ENCODE measurements at regions not wholly inside any gene's neighbourhood (a gene's known extent, or its start where the extent isn't known, plus 50 kb on each side); places are given as distances from the start of the nearest gene placed in this dataset.

GRCh38 chr9:108600896-108601295, 254.9 kb downstream of the ACTL7B start:
- H3K9me3 ChIP-seq (ENCODE audit: insufficient read depth, low read depth, low read length): no peaks in the 10 kb centered on the region
- H3K4me3 ChIP-seq (ENCODE audit: low read depth, low read length): no peak overlapping the region
- H2AK5ac ChIP-seq (ENCODE audit: low read length): no peak overlapping the region
- H3K27me3 ChIP-seq (ENCODE audit: insufficient read depth, low read length): no peaks in the 10 kb centered on the region
- no CpG with 5 or more reads among the region's 4 CpGs for WGBS (ENCODE audit: extremely low coverage, insufficient coverage, insufficient read length)
- H3K4me1 ChIP-seq (ENCODE audit: control insufficient read depth in 1 of 2, insufficient read depth in 2 of 2, low read length in 2 of 2): no peaks in the 10 kb centered on the region
- H4K8ac ChIP-seq (ENCODE audit: low read depth, low read length): no peak overlapping the region
- H3K36me3 ChIP-seq (ENCODE audit: control insufficient read depth in 1 of 2, insufficient read depth in 2 of 2, low read length in 2 of 2): no peaks in the 10 kb centered on the region
- H2BK5ac ChIP-seq (ENCODE audit: low read depth, low read length, poor library complexity): no peak overlapping the region
- H3K23ac ChIP-seq (ENCODE audit: low read length): no peak overlapping the region
- H3K79me1 ChIP-seq (ENCODE audit: low read length): no peaks in the 10 kb centered on the region
- H3K27ac ChIP-seq (ENCODE audit: low read depth, low read length): no peak overlapping the region
- no peak overlapping the region for H3K18ac ChIP-seq (ENCODE audit: low read length)
- H3K9ac ChIP-seq (ENCODE audit: low read length): no peak overlapping the region
- no peak for DNase-seq
- no peak overlapping the region for H4K91ac ChIP-seq (ENCODE audit: low read depth, low read length)
- H3K14ac ChIP-seq (ENCODE audit: low read length): no peak overlapping the region
- no peak overlapping the region for H3K4me2 ChIP-seq (ENCODE audit: low read length)
- no peak overlapping the region for H2BK12ac ChIP-seq (ENCODE audit: low read length)
- no peaks in the 10 kb centered on the region for H3K79me2 ChIP-seq (ENCODE audit: control insufficient read depth, insufficient read depth, low read length, poor library complexity)
- no peak overlapping the region for H4K12ac ChIP-seq (ENCODE audit: low read depth, low read length)
- H2BK120ac ChIP-seq (ENCODE audit: insufficient read depth, low read length, poor library complexity): no peak overlapping the region
- H2AFZ ChIP-seq (ENCODE audit: insufficient read depth, low read length, poor library complexity): no peak overlapping the region
- no peak overlapping the region for H3K4ac ChIP-seq (ENCODE audit: low read depth, low read length)

- no peak overlapping the region for H2AK5ac ChIP-seq (ENCODE audit: low read length)
- no peaks in the 10 kb centered on the region for H3K27me3 ChIP-seq (ENCODE audit: insufficient read depth, low read length)
- H3K27ac ChIP-seq (ENCODE audit: low read depth, low read length): no peak overlapping the region
- no peaks in the 10 kb centered on the region for H3K79me2 ChIP-seq (ENCODE audit: control insufficient read depth, insufficient read depth, low read length, poor library complexity)
- H2BK120ac ChIP-seq (ENCODE audit: insufficient read depth, low read length, poor library complexity): no peak overlapping the region
- no peak overlapping the region for H4K8ac ChIP-seq (ENCODE audit: low read depth, low read length)
- H3K4me1 ChIP-seq (ENCODE audit: control insufficient read depth in 1 of 2, insufficient read depth in 2 of 2, low read length in 2 of 2): no peaks in the 10 kb centered on the region
- no peak overlapping the region for H3K14ac ChIP-seq (ENCODE audit: low read length)
- no peaks in the 10 kb centered on the region for H3K9me3 ChIP-seq (ENCODE audit: insufficient read depth, low read depth, low read length)
- H3K18ac ChIP-seq (ENCODE audit: low read length): no peak overlapping the region
- no peak overlapping the region for H3K4ac ChIP-seq (ENCODE audit: low read depth, low read length)
- no peak overlapping the region for H4K12ac ChIP-seq (ENCODE audit: low read depth, low read length)
- H2AFZ ChIP-seq (ENCODE audit: insufficient read depth, low read length, poor library complexity): no peak overlapping the region
- DNase-seq: no peak
- H3K4me2 ChIP-seq (ENCODE audit: low read length): no peak overlapping the region
- no peak overlapping the region for H3K23ac ChIP-seq (ENCODE audit: low read length)
- H3K36me3 ChIP-seq (ENCODE audit: control insufficient read depth in 1 of 2, insufficient read depth in 2 of 2, low read length in 2 of 2): no peaks in the 10 kb centered on the region
- H4K91ac ChIP-seq (ENCODE audit: low read depth, low read length): no peak overlapping the region
- WGBS (ENCODE audit: extremely low coverage, insufficient coverage, insufficient read length): no CpG with 5 or more reads among the region's 1 CpG
- no peak overlapping the region for H2BK5ac ChIP-seq (ENCODE audit: low read depth, low read length, poor library complexity)
- no peak overlapping the region for H3K9ac ChIP-seq (ENCODE audit: low read length)
- H2BK12ac ChIP-seq (ENCODE audit: low read length): no peak overlapping the region
- no peaks in the 10 kb centered on the region for H3K79me1 ChIP-seq (ENCODE audit: low read length)
- no peak overlapping the region for H3K4me3 ChIP-seq (ENCODE audit: low read depth, low read length)
These were observed 256.2 kb downstream of the ACTL7B start for GRCh38 chr9:108599571-108599970.

GRCh38 chr9:108591121-108591520, 264.7 kb downstream of the ACTL7B start:
- Histone ChIP-seq H2BK120ac (ENCODE audit: insufficient read depth, low read length, poor library complexity) (no peak overlapping the region), H3K9me3 (ENCODE audit: insufficient read depth, low read depth, low read length) (no peaks in the 10 kb centered on the region), H2BK5ac (ENCODE audit: low read depth, low read length, poor library complexity) (no peak overlapping the region), H4K12ac (ENCODE audit: low read depth, low read length) (no peak overlapping the region), H2AFZ (ENCODE audit: insufficient read depth, low read length, poor library complexity) (no peak overlapping the region), H2AK5ac (ENCODE audit: low read length) (no peak overlapping the region), H3K14ac (ENCODE audit: low read length) (no peak overlapping the region), H3K36me3 (ENCODE audit: control insufficient read depth in 1 of 2, insufficient read depth in 2 of 2, low read length in 2 of 2) (no peaks in the 10 kb centered on the region), H3K79me1 (ENCODE audit: low read length) (no peaks in the 10 kb centered on the region), H3K23ac (ENCODE audit: low read length) (no peak overlapping the region), H3K4me2 (ENCODE audit: low read length) (no peak overlapping the region), H3K9ac (ENCODE audit: low read length) (no peak overlapping the region), H3K27ac (ENCODE audit: low read depth, low read length) (no peak overlapping the region), H3K79me2 (ENCODE audit: control insufficient read depth, insufficient read depth, low read length, poor library complexity) (no peaks in the 10 kb centered on the region), H3K4me3 (ENCODE audit: low read depth, low read length) (no peak overlapping the region), H3K27me3 (ENCODE audit: insufficient read depth, low read length) (no peaks in the 10 kb centered on the region), H4K8ac (ENCODE audit: low read depth, low read length) (no peak overlapping the region), H3K4ac (ENCODE audit: low read depth, low read length) (no peak overlapping the region), H2BK12ac (ENCODE audit: low read length) (no peak overlapping the region), H3K4me1 (ENCODE audit: control insufficient read depth in 1 of 2, insufficient read depth in 2 of 2, low read length in 2 of 2) (no peaks in the 10 kb centered on the region), H4K91ac (ENCODE audit: low read depth, low read length) (no peak overlapping the region), H3K18ac (ENCODE audit: low read length) (no peak overlapping the region)
- no CpG with 5 or more reads among the region's 1 CpG for WGBS (ENCODE audit: extremely low coverage, insufficient coverage, insufficient read length)
- no peak for DNase-seq

- H3K4ac ChIP-seq (ENCODE audit: low read depth, low read length): no peak overlapping the region
- no peaks in the 10 kb centered on the region for H3K4me1 ChIP-seq (ENCODE audit: control insufficient read depth in 1 of 2, insufficient read depth in 2 of 2, low read length in 2 of 2)
- no peak overlapping the region for H3K23ac ChIP-seq (ENCODE audit: low read length)
- no peak overlapping the region for H3K18ac ChIP-seq (ENCODE audit: low read length)
- H3K9ac ChIP-seq (ENCODE audit: low read length): no peak overlapping the region
- no peak overlapping the region for H3K4me2 ChIP-seq (ENCODE audit: low read length)
- H3K36me3 ChIP-seq (ENCODE audit: control insufficient read depth in 1 of 2, insufficient read depth in 2 of 2, low read length in 2 of 2): no peaks in the 10 kb centered on the region
- no CpG with 5 or more reads among the region's 3 CpGs for WGBS (ENCODE audit: extremely low coverage, insufficient coverage, insufficient read length)
- H4K8ac ChIP-seq (ENCODE audit: low read depth, low read length): no peak overlapping the region
- no peaks in the 10 kb centered on the region for H3K9me3 ChIP-seq (ENCODE audit: insufficient read depth, low read depth, low read length)
- H4K91ac ChIP-seq (ENCODE audit: low read depth, low read length): no peak overlapping the region
- no peaks in the 10 kb centered on the region for H3K79me2 ChIP-seq (ENCODE audit: control insufficient read depth, insufficient read depth, low read length, poor library complexity)
- H2BK12ac ChIP-seq (ENCODE audit: low read length): no peak overlapping the region
- H3K4me3 ChIP-seq (ENCODE audit: low read depth, low read length): no peak overlapping the region
- no peaks in the 10 kb centered on the region for H3K27me3 ChIP-seq (ENCODE audit: insufficient read depth, low read length)
- no peaks in the 10 kb centered on the region for H3K79me1 ChIP-seq (ENCODE audit: low read length)
- H2BK5ac ChIP-seq (ENCODE audit: low read depth, low read length, poor library complexity): no peak overlapping the region
- H2AK5ac ChIP-seq (ENCODE audit: low read length): no peak overlapping the region
- DNase-seq: no peak
- no peak overlapping the region for H2BK120ac ChIP-seq (ENCODE audit: insufficient read depth, low read length, poor library complexity)
- H3K27ac ChIP-seq (ENCODE audit: low read depth, low read length): no peak overlapping the region
- no peak overlapping the region for H3K14ac ChIP-seq (ENCODE audit: low read length)
- H4K12ac ChIP-seq (ENCODE audit: low read depth, low read length): no peak overlapping the region
- H2AFZ ChIP-seq (ENCODE audit: insufficient read depth, low read length, poor library complexity): no peak overlapping the region
These were observed 267.5 kb downstream of the ACTL7B start for GRCh38 chr9:108588246-108588645.
